C4-2B (cell line): ENCODE measurements at regions not wholly inside any gene's neighbourhood (a gene's known extent, or its start where the extent isn't known, plus 50 kb on each side); places are given as distances from the start of the nearest gene placed in this dataset.

ENCODE experiments used
- ZFX ChIP-seq: fragments of 450-650 bp; IDR thresholded peaks from 2 replicates; pipeline ENCODE4 v1.6.1; 2017
- TF ChIP-seq, protein P1 (sequence below): fragments of 450-650 bp; conservative IDR thresholded peaks from 2 replicates; pipeline ENCODE4 v1.5.1; 2017; ENCODE audit warnings: mild to moderate bottlenecking

- TF ChIP-seq, protein P1, sequence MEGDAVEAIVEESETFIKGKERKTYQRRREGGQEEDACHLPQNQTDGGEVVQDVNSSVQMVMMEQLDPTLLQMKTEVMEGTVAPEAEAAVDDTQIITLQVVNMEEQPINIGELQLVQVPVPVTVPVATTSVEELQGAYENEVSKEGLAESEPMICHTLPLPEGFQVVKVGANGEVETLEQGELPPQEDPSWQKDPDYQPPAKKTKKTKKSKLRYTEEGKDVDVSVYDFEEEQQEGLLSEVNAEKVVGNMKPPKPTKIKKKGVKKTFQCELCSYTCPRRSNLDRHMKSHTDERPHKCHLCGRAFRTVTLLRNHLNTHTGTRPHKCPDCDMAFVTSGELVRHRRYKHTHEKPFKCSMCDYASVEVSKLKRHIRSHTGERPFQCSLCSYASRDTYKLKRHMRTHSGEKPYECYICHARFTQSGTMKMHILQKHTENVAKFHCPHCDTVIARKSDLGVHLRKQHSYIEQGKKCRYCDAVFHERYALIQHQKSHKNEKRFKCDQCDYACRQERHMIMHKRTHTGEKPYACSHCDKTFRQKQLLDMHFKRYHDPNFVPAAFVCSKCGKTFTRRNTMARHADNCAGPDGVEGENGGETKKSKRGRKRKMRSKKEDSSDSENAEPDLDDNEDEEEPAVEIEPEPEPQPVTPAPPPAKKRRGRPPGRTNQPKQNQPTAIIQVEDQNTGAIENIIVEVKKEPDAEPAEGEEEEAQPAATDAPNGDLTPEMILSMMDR: no peak
- no peak for TF ChIP-seq ZFX
Observed at GRCh38 chr11:111049131-111049530, 196.4 kb upstream of the POU2AF2 start.
